B cell (primary cell): ENCODE measurements at regions not wholly inside any gene's neighbourhood (a gene's known extent, or its start where the extent isn't known, plus 50 kb on each side); places are given as distances from the start of the nearest gene placed in this dataset.

ENCODE experiments used
- EZH2 ChIP-seq: IDR thresholded peaks from 2 replicates; pipeline ENCODE4 v1.6.1; 2012; ENCODE audit warnings: borderline replicate concordance, low read depth, mild to moderate bottlenecking, moderate library complexity, low read length; ENCODE audit not compliant: insufficient read depth, poor library complexity, severe bottlenecking
- TF ChIP-seq, protein P1 (sequence below): fragments of 200-600 bp; IDR thresholded peaks from one replicate; pipeline ENCODE4 v1.8.0; 2022; ENCODE audit warnings: antibody characterized with exemption, mild to moderate bottlenecking

DNA sequence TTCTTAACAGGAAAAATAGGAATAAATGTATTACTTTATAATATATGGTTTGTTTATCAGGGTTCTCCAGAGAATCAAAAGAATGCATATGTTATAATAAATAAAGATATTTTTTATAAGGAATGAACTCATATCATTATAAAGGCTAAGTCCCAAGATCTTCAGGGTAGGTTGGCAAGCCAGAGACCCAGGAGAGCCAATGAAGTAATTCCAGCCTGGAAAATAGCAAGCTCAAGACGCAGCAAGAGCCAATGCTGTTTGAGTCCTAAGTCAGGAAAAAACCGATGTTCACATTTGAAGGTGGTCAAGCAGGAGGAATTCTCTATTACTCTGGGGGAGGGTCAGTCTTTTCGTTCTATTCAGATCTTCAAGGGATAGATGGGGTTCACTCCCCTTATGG, 490.0 kb downstream of the PCDH20 start:
- TF ChIP-seq, protein P1, sequence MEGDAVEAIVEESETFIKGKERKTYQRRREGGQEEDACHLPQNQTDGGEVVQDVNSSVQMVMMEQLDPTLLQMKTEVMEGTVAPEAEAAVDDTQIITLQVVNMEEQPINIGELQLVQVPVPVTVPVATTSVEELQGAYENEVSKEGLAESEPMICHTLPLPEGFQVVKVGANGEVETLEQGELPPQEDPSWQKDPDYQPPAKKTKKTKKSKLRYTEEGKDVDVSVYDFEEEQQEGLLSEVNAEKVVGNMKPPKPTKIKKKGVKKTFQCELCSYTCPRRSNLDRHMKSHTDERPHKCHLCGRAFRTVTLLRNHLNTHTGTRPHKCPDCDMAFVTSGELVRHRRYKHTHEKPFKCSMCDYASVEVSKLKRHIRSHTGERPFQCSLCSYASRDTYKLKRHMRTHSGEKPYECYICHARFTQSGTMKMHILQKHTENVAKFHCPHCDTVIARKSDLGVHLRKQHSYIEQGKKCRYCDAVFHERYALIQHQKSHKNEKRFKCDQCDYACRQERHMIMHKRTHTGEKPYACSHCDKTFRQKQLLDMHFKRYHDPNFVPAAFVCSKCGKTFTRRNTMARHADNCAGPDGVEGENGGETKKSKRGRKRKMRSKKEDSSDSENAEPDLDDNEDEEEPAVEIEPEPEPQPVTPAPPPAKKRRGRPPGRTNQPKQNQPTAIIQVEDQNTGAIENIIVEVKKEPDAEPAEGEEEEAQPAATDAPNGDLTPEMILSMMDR, result no peak
- TF ChIP-seq EZH2, result no peak
